Transverse colon (tissue), 4 donors: ENCODE measurements at regions not wholly inside any gene's neighbourhood (a gene's known extent, or its start where the extent isn't known, plus 50 kb on each side); places are given as distances from the start of the nearest gene placed in this dataset.

Experiments used
- DNase-seq: peaks from one replicate; pipeline ENCODE4 v3.0.0-alpha.2; 2019
- H3K27ac ChIP-seq, 4 donors: fragments of 200-600 bp; sonication (generic); 2 replicates each; pipeline ENCODE4 v1.5.1; 2016 to 2018; ENCODE audit warnings: inconsistent platforms in 4 of 4
- H3K27me3 ChIP-seq: fragments of 200-600 bp; sonication (generic); 2 replicates; pipeline ENCODE4 v1.5.1; 2017; ENCODE audit warnings: inconsistent platforms
- H3K36me3 ChIP-seq, 4 donors: fragments of 200-600 bp; sonication (generic); 2 replicates each; pipeline ENCODE4 v1.5.1; 2017 to 2019; ENCODE audit warnings: inconsistent platforms in 4 of 4
- H3K4me1 ChIP-seq, 4 donors: fragments of 200-600 bp; sonication (generic); 2 replicates each; pipeline ENCODE4 v1.5.1; 2017 to 2020; ENCODE audit warnings: inconsistent platforms in 4 of 4
- H3K4me3 ChIP-seq, 4 donors: fragments of 200-600 bp; sonication (generic); 1 replicate in 1 of 4; 2 replicates in 3 of 4; pipeline versions ENCODE4 v1.5.1 to v1.6.1; 2017 to 2019; ENCODE audit warnings: inconsistent platforms in 4 of 4
- H3K9me3 ChIP-seq, 2 donors: fragments of 200-600 bp; sonication (generic); 2 replicates each; pipeline ENCODE4 v1.5.1; 2017 to 2019; ENCODE audit warnings: inconsistent platforms in 2 of 2
- EP300 ChIP-seq: sonication (generic); formaldehyde crosslinking; IDR thresholded peaks from one replicate; pipeline ENCODE4 v1.6.1; 2017; ENCODE audit warnings: antibody characterized with exemption, low read depth
- POLR2A ChIP-seq: fragments of 450-650 bp; IDR thresholded peaks from one replicate; pipeline ENCODE4 v1.6.1; 2016; ENCODE audit warnings: antibody characterized with exemption, mild to moderate bottlenecking, moderate library complexity
- POLR2AphosphoS5 ChIP-seq, 3 donors: sonication (generic); formaldehyde crosslinking; IDR thresholded peaks; one replicate each; pipeline ENCODE4 v1.6.1; 2016; ENCODE audit warnings: antibody characterized with exemption in 3 of 3
- WGBS, 2 donors: methylation state at CpG; one replicate each; pipeline ENCODE4 v1.1.5; 2018; ENCODE audit warnings: low coverage in 1 of 2; 5-methylcytosine and 5-hydroxymethylcytosine counted together
- in situ Hi-C, 4 donors: fragments of 200-750 bp; cut with MboI; loops; one replicate each; pipeline versions ENCODE4 v1.15.0 to v1.15.1; 2017; ENCODE audit warnings: low sequenced_read_pairs in 3 of 4, low pct_ligation_motif_present in 1 of 4, low pct_unique_long_range_greater_than_20kb in 1 of 4
- intact Hi-C: fragments of 100-400 bp; cut with DNase I; formaldehyde crosslinking; loops from one replicate; pipeline ENCODE4 v1.15.1; 2023; ENCODE audit warnings: low total_unique reads
- TF ChIP-seq, protein P1 (sequence below), 5 experiments: fragments of 200-600 bp in 3 of 5; fragments of 450-650 bp in 2 of 5; sonication (generic) in 3 of 5; IDR thresholded peaks; 1 replicate in 2 of 5; 2 replicates in 3 of 5; pipeline ENCODE4 v1.5.1; 2016 to 2017; ENCODE audit warnings: antibody characterized with exemption in 5 of 5, inconsistent platforms in 3 of 5, mild to moderate bottlenecking in 2 of 5, moderate library complexity in 1 of 5

DNA sequence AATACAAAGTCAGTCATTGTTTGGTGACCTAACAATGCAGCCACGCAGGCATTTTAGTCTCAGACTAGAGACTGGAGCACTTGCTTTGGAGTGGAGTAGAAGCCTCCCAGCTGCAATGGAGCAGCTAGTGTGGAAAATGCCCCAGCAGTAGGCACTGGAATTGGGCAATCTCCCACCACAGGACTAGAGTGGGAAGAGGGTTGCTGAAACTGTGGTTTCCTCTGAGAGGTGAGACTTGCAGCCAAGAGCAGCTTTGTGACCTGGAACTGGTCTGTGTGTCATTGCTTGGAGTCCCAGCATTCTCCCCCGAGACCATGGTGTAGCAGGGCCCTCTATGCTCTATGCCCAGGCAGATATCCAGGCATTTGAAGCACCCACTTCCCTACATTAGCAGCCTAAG, 556.3 kb downstream of the UQCRFS1 start:
- no peaks in the 10 kb centered on the region for H3K4me1 ChIP-seq
- H3K36me3 ChIP-seq: no peaks in the 10 kb centered on the region
- H3K27ac ChIP-seq: no peak overlapping the region
- WGBS, 2 donors: 40 to 60% methylated on average over 1 to 2 of the region's 2 CpGs
- TF ChIP-seq, protein P1, sequence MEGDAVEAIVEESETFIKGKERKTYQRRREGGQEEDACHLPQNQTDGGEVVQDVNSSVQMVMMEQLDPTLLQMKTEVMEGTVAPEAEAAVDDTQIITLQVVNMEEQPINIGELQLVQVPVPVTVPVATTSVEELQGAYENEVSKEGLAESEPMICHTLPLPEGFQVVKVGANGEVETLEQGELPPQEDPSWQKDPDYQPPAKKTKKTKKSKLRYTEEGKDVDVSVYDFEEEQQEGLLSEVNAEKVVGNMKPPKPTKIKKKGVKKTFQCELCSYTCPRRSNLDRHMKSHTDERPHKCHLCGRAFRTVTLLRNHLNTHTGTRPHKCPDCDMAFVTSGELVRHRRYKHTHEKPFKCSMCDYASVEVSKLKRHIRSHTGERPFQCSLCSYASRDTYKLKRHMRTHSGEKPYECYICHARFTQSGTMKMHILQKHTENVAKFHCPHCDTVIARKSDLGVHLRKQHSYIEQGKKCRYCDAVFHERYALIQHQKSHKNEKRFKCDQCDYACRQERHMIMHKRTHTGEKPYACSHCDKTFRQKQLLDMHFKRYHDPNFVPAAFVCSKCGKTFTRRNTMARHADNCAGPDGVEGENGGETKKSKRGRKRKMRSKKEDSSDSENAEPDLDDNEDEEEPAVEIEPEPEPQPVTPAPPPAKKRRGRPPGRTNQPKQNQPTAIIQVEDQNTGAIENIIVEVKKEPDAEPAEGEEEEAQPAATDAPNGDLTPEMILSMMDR (IDR thresholded peaks at IDR 0.05): no peak
- no peak for TF ChIP-seq POLR2AphosphoS5 (IDR thresholded peaks at IDR 0.05)
- no peak for TF ChIP-seq EP300
- TF ChIP-seq POLR2A: no peak
- H3K27me3 ChIP-seq: no peaks in the 10 kb centered on the region
- no peak overlapping the region for H3K4me3 ChIP-seq
- peaks cover 6 to 7% of the 10 kb centered on the region in 2 donors for H3K9me3 ChIP-seq
- in situ Hi-C loops: no loop called here
- intact Hi-C loops: no loop called here
- no peak for DNase-seq

DNA sequence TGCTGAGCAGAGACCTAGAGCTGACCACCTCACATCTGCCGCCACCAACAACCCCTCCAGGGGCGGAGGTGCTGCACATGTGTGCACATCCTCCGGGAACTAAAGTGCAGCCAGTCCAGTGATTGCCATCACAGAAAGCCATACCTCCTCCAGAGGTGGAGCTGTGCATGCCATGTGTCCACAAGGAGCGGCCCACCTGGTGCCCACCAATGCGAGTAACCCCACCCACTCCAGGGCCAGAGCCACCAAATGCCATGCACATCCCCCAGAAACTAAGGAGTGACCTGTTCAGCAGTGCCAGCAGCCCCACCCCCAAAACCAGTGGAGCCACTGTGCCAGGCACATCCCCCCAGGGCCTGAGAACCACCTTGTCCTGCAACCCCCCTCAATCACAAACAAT, 557.9 kb downstream of the UQCRFS1 start:
- no peaks in the 10 kb centered on the region for H3K36me3 ChIP-seq
- H3K4me3 ChIP-seq: no peak overlapping the region
- H3K27ac ChIP-seq: no peak overlapping the region
- DNase-seq: no peak
- H3K27me3 ChIP-seq: no peaks in the 10 kb centered on the region
- peaks cover 3 to 6% of the 10 kb centered on the region in 2 donors for H3K9me3 ChIP-seq
- in situ Hi-C loops (no loop called here), intact Hi-C loops (no loop called here)
- H3K4me1 ChIP-seq: no peaks in the 10 kb centered on the region
- no peak for TF ChIP-seq POLR2A
- no peak for TF ChIP-seq EP300
- TF ChIP-seq POLR2AphosphoS5 (IDR thresholded peaks at IDR 0.05): no peak
- WGBS, 2 donors: 93 to 100% methylated on average over 1 to 5 of the region's 5 CpGs

DNA sequence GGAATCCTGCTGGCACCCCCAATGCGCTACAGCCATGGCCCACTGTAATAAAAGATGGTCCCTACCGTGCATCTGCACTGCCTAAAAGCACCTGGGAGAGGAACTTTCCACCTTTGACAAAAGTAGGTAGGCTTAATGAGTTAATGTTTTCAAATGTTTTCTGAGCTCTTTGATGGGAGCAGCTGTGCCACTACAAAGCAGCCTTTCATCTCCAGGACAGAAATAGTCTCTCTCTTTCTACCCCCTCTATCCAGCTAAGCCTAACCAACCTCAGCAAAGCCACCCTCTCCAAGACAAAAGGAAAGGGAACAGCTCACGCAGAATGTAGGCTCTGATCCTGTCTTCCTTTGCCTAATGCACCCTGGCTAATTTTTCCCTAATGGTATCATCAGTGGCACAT, 560.2 kb downstream of the UQCRFS1 start:
- DNase-seq: no peak
- Histone ChIP-seq H3K27me3 (no peaks in the 10 kb centered on the region), H3K9me3 (no peaks in the 10 kb centered on the region), H3K4me3 (no peak overlapping the region), H3K4me1 (no peaks in the 10 kb centered on the region), H3K27ac (no peak overlapping the region), H3K36me3 (no peaks in the 10 kb centered on the region)
- intact Hi-C loops: no loop called here
- in situ Hi-C loops: no loop called here
- TF ChIP-seq POLR2A: no peak
- no peak for TF ChIP-seq POLR2AphosphoS5 (IDR thresholded peaks at IDR 0.05)
- no peak for TF ChIP-seq EP300
- TF ChIP-seq, protein P1 (IDR thresholded peaks at IDR 0.05): no peak
- WGBS, 2 donors: 64 to 94% methylated on average over 2 to 3 of the region's 3 CpGs

DNA sequence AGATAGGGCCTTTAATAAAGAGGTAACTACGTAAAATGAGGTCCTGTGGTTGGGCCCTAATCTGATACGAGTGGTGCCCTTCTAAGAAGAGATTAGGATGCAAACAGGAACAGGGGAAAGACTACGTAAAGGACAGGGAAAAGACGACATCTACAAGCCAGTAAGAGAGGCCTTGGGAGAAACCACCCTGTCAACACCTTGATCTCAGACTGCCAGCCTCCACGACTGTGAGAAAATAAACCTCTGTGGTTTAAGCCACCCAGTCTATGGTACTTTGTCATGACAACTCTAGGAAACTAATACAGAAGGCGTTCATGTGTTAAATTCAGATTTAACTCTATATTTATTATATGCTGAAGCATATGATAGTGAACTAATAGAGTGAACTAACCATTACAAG, 566.3 kb downstream of the UQCRFS1 start:
- in situ Hi-C loops (loop anchor here in 2 of 4 donors (25.0 kb wide), 1 partner anchor 184 kb away; no protein-coding TSS in a partner anchor), intact Hi-C loops (no loop called here)
- no peak for DNase-seq
- H3K9me3 ChIP-seq: no peaks in the 10 kb centered on the region
- no peaks in the 10 kb centered on the region for H3K27me3 ChIP-seq
- 73 to 79% methylated on average over 6 of the region's 6 CpGs for WGBS, 2 donors
- no peak overlapping the region for H3K4me3 ChIP-seq
- no peaks in the 10 kb centered on the region for H3K36me3 ChIP-seq
- H3K27ac ChIP-seq: no peak overlapping the region
- no peaks in the 10 kb centered on the region for H3K4me1 ChIP-seq
- TF ChIP-seq, protein P1 (IDR thresholded peaks at IDR 0.05): no peak
- no peak for TF ChIP-seq EP300
- TF ChIP-seq POLR2A: no peak
- TF ChIP-seq POLR2AphosphoS5 (IDR thresholded peaks at IDR 0.05): no peak

DNA sequence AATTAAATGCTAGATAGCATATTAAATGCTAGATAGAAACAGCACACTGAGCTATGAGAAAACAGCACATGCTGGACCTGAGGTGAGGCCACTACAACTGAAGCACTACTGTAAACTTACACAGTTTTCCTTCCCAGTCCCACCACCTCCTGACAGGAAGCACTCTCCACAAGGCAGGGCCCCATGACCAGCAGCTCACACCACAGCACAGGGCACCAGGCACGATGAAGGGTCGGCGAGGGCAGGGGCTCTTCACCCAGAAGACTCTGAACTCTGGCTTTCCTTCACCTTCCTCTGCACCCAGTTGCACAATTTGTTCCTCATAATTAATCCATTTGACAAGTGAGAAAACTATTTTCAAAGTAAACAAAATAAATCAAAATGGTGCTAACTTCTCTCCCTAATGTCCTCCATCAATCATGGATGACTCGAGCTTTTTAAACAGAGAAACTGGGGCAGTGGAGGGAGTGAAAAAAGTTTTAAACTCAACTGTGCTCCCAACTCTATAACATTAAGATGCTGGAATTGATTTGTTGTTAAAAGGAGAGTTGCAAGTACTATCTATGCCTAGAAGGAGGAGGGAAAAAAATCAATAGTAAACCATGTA, 568.7 kb downstream of the UQCRFS1 start:
- in situ Hi-C loops (loop anchor here in 2 of 4 donors (25.0 kb wide), 1 partner anchor 182 kb away; no protein-coding TSS in a partner anchor), intact Hi-C loops (no loop called here)
- H3K27me3 ChIP-seq: no peaks in the 10 kb centered on the region
- 48 to 55% methylated on average over 3 to 4 of the region's 4 CpGs for WGBS, 2 donors
- H3K27ac ChIP-seq: no peak overlapping the region
- TF ChIP-seq EP300 (no peak), POLR2A (no peak), POLR2AphosphoS5 (IDR thresholded peaks at IDR 0.05) (no peak)
- TF ChIP-seq, protein P1 (IDR thresholded peaks at IDR 0.05): no peak
- no peak overlapping the region for H3K4me3 ChIP-seq
- no peaks in the 10 kb centered on the region for H3K4me1 ChIP-seq
- no peaks in the 10 kb centered on the region for H3K36me3 ChIP-seq
- H3K9me3 ChIP-seq: no peaks in the 10 kb centered on the region
- DNase-seq: no peak
